GM12878 (cell line): ENCODE measurements at regions not wholly inside any gene's neighbourhood (a gene's known extent, or its start where the extent isn't known, plus 50 kb on each side); places are given as distances from the start of the nearest gene placed in this dataset.

Source experiments
- ATF2 ChIP-seq: IDR thresholded peaks from 2 replicates; pipeline ENCODE4 v1.6.1; 2012; ENCODE audit warnings: low read length, inconsistent platforms
- CTCF ChIP-seq, 3 experiments: IDR thresholded peaks in 2 of 3; conservative IDR thresholded peaks in 1 of 3; 2 replicates each; pipeline ENCODE4 v1.5.1; 2011; ENCODE audit warnings: low read depth in 3 of 3, low read length in 3 of 3, mild to moderate bottlenecking in 3 of 3, control low read depth in 2 of 3, moderate library complexity in 2 of 3, inconsistent platforms in 1 of 3, mixed read lengths in 1 of 3; ENCODE audit not compliant: control insufficient read depth in 2 of 3, insufficient read depth in 1 of 3; ENCODE audit errors: extremely low read depth in 1 of 3
- EZH2 ChIP-seq: IDR thresholded peaks from 2 replicates; pipeline ENCODE4 v1.6.1; 2012; ENCODE audit warnings: low read depth, mild to moderate bottlenecking, control low read depth, inconsistent platforms, low read length, borderline replicate concordance; ENCODE audit not compliant: control insufficient read depth
- MYC ChIP-seq: IDR thresholded peaks from 2 replicates; pipeline ENCODE4 v1.6.1; 2011; ENCODE audit warnings: mild to moderate bottlenecking, low read length, moderate library complexity, inconsistent platforms; ENCODE audit not compliant: insufficient read depth, insufficient replicate concordance, insufficient read length, severe bottlenecking
- POLR2A ChIP-seq: IDR thresholded peaks from 2 replicates; pipeline ENCODE4 v1.6.1; 2011; ENCODE audit warnings: low read depth, mild to moderate bottlenecking, low read length
- USF2 ChIP-seq: IDR thresholded peaks from 2 replicates; pipeline ENCODE4 v1.6.1; 2011; ENCODE audit warnings: low read depth, low read length, improper control_type of control experiment, borderline replicate concordance
- TF ChIP-seq, protein P1 (sequence below): IDR thresholded peaks from 2 replicates; pipeline ENCODE4 v1.6.1; 2012; ENCODE audit warnings: low read depth, low read length, improper control_type of control experiment
- TF ChIP-seq, protein P2 (sequence below): fragments of 450-650 bp; IDR thresholded peaks from 2 replicates; pipeline ENCODE4 v1.6.1; 2017; ENCODE audit warnings: borderline replicate concordance

DNA sequence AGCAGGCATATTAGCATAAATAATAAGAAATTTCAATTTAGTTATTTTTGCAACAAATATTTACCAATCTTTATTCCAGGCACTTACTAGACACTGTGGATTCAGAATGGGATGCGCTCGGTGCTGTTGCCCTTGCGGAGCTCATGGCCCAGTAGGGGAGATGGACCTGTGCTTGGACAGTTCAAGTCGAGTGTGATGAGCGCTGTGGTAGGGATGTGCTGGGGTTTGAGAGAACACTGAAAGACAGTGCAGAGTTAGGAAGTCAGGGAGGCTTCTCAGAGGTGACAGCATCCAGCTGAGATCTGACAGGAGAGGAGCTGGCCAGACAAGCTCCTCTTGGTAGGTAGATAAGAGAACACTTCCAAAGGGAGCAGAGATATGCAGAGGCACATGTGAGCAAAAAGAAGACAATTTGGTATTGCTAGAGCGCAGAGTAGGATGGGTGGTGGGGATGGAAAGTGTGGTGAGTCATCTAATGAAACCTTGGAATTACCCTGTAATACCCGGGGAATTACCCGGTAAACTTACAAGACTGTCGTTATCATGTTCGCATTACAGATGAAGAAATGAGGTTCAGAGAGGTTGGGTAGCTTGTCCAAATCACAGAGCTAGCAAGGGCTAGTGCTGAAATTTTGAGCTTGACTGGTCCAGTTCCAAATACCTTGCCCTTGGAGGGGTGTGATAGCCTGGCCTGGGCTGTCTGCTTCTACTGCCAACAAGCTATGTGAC is 298.1 kb upstream of the N4BP1 start:
- TF ChIP-seq CTCF (IDR thresholded peaks at IDR 0.05 in 2 of 3, conservative IDR thresholded peaks at IDR 0.05 in 1 of 3; ENCODE audit: control insufficient read depth in 2 of 3, extremely low read depth in 1 of 3, insufficient read depth in 1 of 3, low read depth in 3 of 3, low read length in 3 of 3) (no peak), POLR2A (no peak), EZH2 (no peak), MYC (no peak), ATF2 (0 out of 2 replicates have a peak, but pooled peaks have one; percentile 25), USF2 (no peak)
- TF ChIP-seq, protein P1, sequence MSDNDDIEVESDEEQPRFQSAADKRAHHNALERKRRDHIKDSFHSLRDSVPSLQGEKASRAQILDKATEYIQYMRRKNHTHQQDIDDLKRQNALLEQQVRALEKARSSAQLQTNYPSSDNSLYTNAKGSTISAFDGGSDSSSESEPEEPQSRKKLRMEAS: no peak
- TF ChIP-seq, protein P2, sequence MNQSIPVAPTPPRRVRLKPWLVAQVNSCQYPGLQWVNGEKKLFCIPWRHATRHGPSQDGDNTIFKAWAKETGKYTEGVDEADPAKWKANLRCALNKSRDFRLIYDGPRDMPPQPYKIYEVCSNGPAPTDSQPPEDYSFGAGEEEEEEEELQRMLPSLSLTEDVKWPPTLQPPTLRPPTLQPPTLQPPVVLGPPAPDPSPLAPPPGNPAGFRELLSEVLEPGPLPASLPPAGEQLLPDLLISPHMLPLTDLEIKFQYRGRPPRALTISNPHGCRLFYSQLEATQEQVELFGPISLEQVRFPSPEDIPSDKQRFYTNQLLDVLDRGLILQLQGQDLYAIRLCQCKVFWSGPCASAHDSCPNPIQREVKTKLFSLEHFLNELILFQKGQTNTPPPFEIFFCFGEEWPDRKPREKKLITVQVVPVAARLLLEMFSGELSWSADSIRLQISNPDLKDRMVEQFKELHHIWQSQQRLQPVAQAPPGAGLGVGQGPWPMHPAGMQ: no peak
